PC-9 (cell line): ENCODE measurements at regions not wholly inside any gene's neighbourhood (a gene's known extent, or its start where the extent isn't known, plus 50 kb on each side); places are given as distances from the start of the nearest gene placed in this dataset.

Experiments
- EZH2 ChIP-seq: fragments of 200-600 bp; sonication (generic); IDR thresholded peaks from 2 replicates; pipeline ENCODE4 v1.8.0; 2017; ENCODE audit warnings: antibody characterized with exemption, low read depth
- TF ChIP-seq, protein P1 (sequence below): fragments of 200-600 bp; sonication (generic); conservative IDR thresholded peaks from 2 replicates; pipeline ENCODE4 v1.6.1; 2017; ENCODE audit warnings: mixed run types, antibody characterized with exemption, mild to moderate bottlenecking, moderate library complexity

DNA sequence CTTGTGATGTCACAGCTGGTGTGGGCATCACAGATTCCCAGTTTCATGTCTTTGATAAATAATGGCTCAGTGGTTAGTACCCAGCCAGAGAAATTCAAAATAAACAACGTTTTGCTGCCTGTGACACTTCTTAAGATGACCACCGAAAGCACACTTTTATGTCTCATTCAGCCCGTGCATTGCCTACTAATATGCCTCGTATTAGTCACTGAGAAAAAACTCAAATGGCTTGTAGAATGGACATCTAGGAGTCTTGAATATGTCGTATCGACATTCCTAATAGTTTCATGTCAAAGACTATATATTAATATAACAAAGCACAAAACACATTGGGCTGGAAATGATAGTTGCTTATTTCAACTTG, 103.9 kb upstream of the FAT1 start:
- TF ChIP-seq, protein P1, sequence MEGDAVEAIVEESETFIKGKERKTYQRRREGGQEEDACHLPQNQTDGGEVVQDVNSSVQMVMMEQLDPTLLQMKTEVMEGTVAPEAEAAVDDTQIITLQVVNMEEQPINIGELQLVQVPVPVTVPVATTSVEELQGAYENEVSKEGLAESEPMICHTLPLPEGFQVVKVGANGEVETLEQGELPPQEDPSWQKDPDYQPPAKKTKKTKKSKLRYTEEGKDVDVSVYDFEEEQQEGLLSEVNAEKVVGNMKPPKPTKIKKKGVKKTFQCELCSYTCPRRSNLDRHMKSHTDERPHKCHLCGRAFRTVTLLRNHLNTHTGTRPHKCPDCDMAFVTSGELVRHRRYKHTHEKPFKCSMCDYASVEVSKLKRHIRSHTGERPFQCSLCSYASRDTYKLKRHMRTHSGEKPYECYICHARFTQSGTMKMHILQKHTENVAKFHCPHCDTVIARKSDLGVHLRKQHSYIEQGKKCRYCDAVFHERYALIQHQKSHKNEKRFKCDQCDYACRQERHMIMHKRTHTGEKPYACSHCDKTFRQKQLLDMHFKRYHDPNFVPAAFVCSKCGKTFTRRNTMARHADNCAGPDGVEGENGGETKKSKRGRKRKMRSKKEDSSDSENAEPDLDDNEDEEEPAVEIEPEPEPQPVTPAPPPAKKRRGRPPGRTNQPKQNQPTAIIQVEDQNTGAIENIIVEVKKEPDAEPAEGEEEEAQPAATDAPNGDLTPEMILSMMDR: no peak
- TF ChIP-seq EZH2: no peak
